K562 (cell line): ENCODE measurements at regions not wholly inside any gene's neighbourhood (a gene's known extent, or its start where the extent isn't known, plus 50 kb on each side); places are given as distances from the start of the nearest gene placed in this dataset.

Source experiments
- ATAC-seq: fragments of 200-7000 bp; cut with Tn5 transposase; 3 replicates; pipeline ENCODE4 v1.9.1; 2020; ENCODE audit warnings: moderate library complexity
- BruUV-seq: library from RNA; stranded (reverse); fragments of 400-500 nt; replicated peaks from 2 replicates; lab custom pipeline; 2021; lab: Mats Ljungman, UMichigan
- CTCF ChIA-PET: fragments of 300-600 bp; formaldehyde crosslinking; extraction: SDS; loops from one replicate; lab custom pipeline; 2021; ENCODE audit warnings: low intra/inter-chr PET ratio; lab: Yijun Ruan, JAX
- POLR2A ChIA-PET: fragments of 300-600, 350-650 bp; sonication (Branson Sonifier 250); formaldehyde crosslinking; extraction: SDS; loops from one replicate; lab custom pipeline; 2021; ENCODE audit warnings: antibody characterized with exemption, inconsistent platforms; lab: Yijun Ruan, JAX
- DNase-seq, 4 experiments: peaks; one replicate each; pipeline versions ENCODE4 v3.0.0 to v3.0.0-alpha.2; 2011 to 2018; ENCODE audit warnings: low spot score in 3 of 4, mixed read lengths in 3 of 4; ENCODE audit errors: extremely low read depth in 1 of 4
- FAIRE-seq: peaks from 2 replicates; lab custom pipeline; 2011; peaks lifted over from hg19 to GRCh38; lab: Jason Lieb, UNC
- H2AFZ ChIP-seq: 2 replicates; pipeline ENCODE4 v1.6.0; 2011; ENCODE audit warnings: low read depth, low read length, control low read depth, inconsistent platforms
- H3K27ac ChIP-seq: fragments of 200-600 bp; 3 replicates; pipeline ENCODE4 v1.8.0; 2011; ENCODE audit warnings: low read depth, mild to moderate bottlenecking, control low read depth, inconsistent platforms, low read length, moderate library complexity, mixed read lengths; ENCODE audit errors: extremely low read depth
- H3K27me3 ChIP-seq, 2 experiments: fragments of 300-600 bp in 1 of 2; 2 replicates in 1 of 2; 3 replicates in 1 of 2; pipeline versions ENCODE4 v1.6.0 to v1.8.0; 2011; ENCODE audit warnings: inconsistent platforms in 2 of 2, low read length in 2 of 2, mild to moderate bottlenecking in 1 of 2, mixed read lengths in 1 of 2, moderate library complexity in 1 of 2; ENCODE audit not compliant: control insufficient read depth in 2 of 2, insufficient read depth in 2 of 2
- H3K36me3 ChIP-seq: fragments of 300-600 bp; 3 replicates; pipeline ENCODE4 v1.8.0; 2011; ENCODE audit warnings: mild to moderate bottlenecking, low read length, inconsistent platforms; ENCODE audit not compliant: control insufficient read depth, insufficient read depth
- H3K4me1 ChIP-seq, 2 experiments: fragments of 200-600 bp in 1 of 2; replicated peaks in 1 of 2; 2 replicates in 1 of 2; 3 replicates in 1 of 2; pipeline versions ENCODE4 v1.5.1 to v1.8.0; 2011; ENCODE audit warnings: inconsistent platforms in 2 of 2, low read length in 2 of 2, mild to moderate bottlenecking in 1 of 2, mixed read lengths in 1 of 2, moderate library complexity in 1 of 2; ENCODE audit not compliant: control insufficient read depth in 2 of 2, insufficient read depth in 2 of 2
- H3K4me2 ChIP-seq: 2 replicates; pipeline ENCODE4 v1.6.1; 2011; ENCODE audit warnings: low read length, control low read depth, inconsistent platforms, mixed read lengths; ENCODE audit not compliant: insufficient read depth
- H3K4me3 ChIP-seq: fragments of 200-600 bp; sonication (generic), shearing (Covaris generic); 2 replicates; pipeline ENCODE4 v1.5.1; 2016; ENCODE audit warnings: control low read depth, inconsistent platforms
- H3K79me2 ChIP-seq: fragments of 200-600 bp; 3 replicates; pipeline ENCODE4 v1.8.0; 2011; ENCODE audit warnings: low read length, inconsistent platforms; ENCODE audit not compliant: control insufficient read depth, insufficient read depth
- H3K9ac ChIP-seq, 2 experiments: 2 replicates each; pipeline versions ENCODE4 v1.6.0 to v1.6.1; 2011; ENCODE audit warnings: low read depth in 2 of 2, low read length in 2 of 2, control low read depth in 1 of 2, inconsistent platforms in 1 of 2, mild to moderate bottlenecking in 1 of 2, mixed read lengths in 1 of 2; ENCODE audit not compliant: insufficient read depth in 1 of 2
- H3K9me1 ChIP-seq: one replicate; pipeline ENCODE4 v1.6.0; 2011; ENCODE audit warnings: inconsistent platforms, mild to moderate bottlenecking, low read length, moderate library complexity; ENCODE audit not compliant: control insufficient read depth, insufficient read depth
- H3K9me3 ChIP-seq: replicated peaks from 2 replicates; pipeline ENCODE4 v1.5.1; 2011; ENCODE audit warnings: low read depth, low read length, inconsistent platforms; ENCODE audit not compliant: control insufficient read depth, insufficient read depth
- H4K20me1 ChIP-seq: replicated peaks from 2 replicates; pipeline ENCODE4 v1.6.1; 2011; ENCODE audit warnings: low read length, inconsistent platforms, mixed read lengths; ENCODE audit not compliant: control insufficient read depth, insufficient read depth
- ARID1B ChIP-seq: fragments of 450-650 bp; IDR thresholded peaks from 2 replicates; pipeline ENCODE4 v1.6.1; 2016; ENCODE audit warnings: antibody characterized with exemption, mild to moderate bottlenecking, inconsistent platforms
- EHMT2 ChIP-seq: fragments of 450-650 bp; IDR thresholded peaks from 2 replicates; pipeline ENCODE4 v1.6.1; 2018; ENCODE audit warnings: antibody characterized with exemption
- ETV1 ChIP-seq: fragments of 450-650 bp; conservative IDR thresholded peaks from 2 replicates; pipeline ENCODE4 v1.6.1; 2016; ENCODE audit warnings: missing genetic modification characterization, control low read depth, low read depth, missing compliant biosample characterization
- JUND ChIP-seq, 2 experiments: IDR thresholded peaks; 2 replicates in 1 of 2; 3 replicates in 1 of 2; pipeline ENCODE4 v1.6.1; 2011; ENCODE audit warnings: borderline replicate concordance in 2 of 2, low read depth in 2 of 2, low read length in 2 of 2, improper control_type of control experiment in 1 of 2, missing biosample characterization in 1 of 2, missing genetic modification characterization in 1 of 2, missing genetic modification reagents in 1 of 2
- L3MBTL2 ChIP-seq: fragments of 450-650 bp; IDR thresholded peaks from 2 replicates; pipeline ENCODE4 v1.6.1; 2016; ENCODE audit warnings: mild to moderate bottlenecking, moderate library complexity
- PML ChIP-seq: IDR thresholded peaks from 2 replicates; pipeline ENCODE4 v1.6.1; 2012; ENCODE audit warnings: low read length, inconsistent platforms
- SOX6 ChIP-seq: fragments of 450-650 bp; IDR thresholded peaks from 2 replicates; pipeline ENCODE4 v1.6.1; 2014; ENCODE audit warnings: mild to moderate bottlenecking
- TAL1 ChIP-seq: fragments of 450-650 bp; IDR thresholded peaks from 2 replicates; pipeline ENCODE4 v1.6.1; 2016; ENCODE audit warnings: mild to moderate bottlenecking
- ZNF121 ChIP-seq: sonication (generic); formaldehyde crosslinking; conservative IDR thresholded peaks from 2 replicates; pipeline ENCODE4 v1.8.0; 2022; ENCODE audit warnings: missing genetic modification reagents
- ZNF175 ChIP-seq: fragments of 200-800 bp; sonication (Bioruptor generic); IDR thresholded peaks from 2 replicates; pipeline ENCODE4 v1.6.1; 2016; ENCODE audit warnings: low read depth, mild to moderate bottlenecking, missing genetic modification characterization, missing compliant biosample characterization
- ZNF445 ChIP-seq: fragments of 250-450 bp; sonication (Bioruptor Pico); IDR thresholded peaks from 2 replicates; pipeline ENCODE4 v1.4.0; 2020; ENCODE audit warnings: low read depth, mild to moderate bottlenecking, moderate library complexity
- ZNF589 ChIP-seq: fragments of 200-800 bp; sonication (Bioruptor generic); IDR thresholded peaks from 2 replicates; pipeline ENCODE4 v1.6.1; 2016; ENCODE audit warnings: low read depth, missing genetic modification characterization, missing compliant biosample characterization
- WGBS: fragments of 100-300 bp; shearing (Covaris generic); methylation state at CpG from one replicate; pipeline ENCODE4 v1.1.6; 2016; ENCODE audit warnings: low coverage, mixed read lengths; ENCODE audit not compliant: insufficient coverage; ENCODE audit errors: missing lambda C conversion rate; 5-methylcytosine and 5-hydroxymethylcytosine counted together
- in situ Hi-C: fragments of 300-500 bp; cut with MboI; formaldehyde crosslinking; loops from 4 replicates; pipeline ENCODE4 v1.15.0; 2018; ENCODE audit warnings: inconsistent platforms, mixed read lengths
- intact Hi-C: fragments of 100-400 bp; cut with micrococcal nuclease; formaldehyde crosslinking; loops from 2 replicates; pipeline ENCODE4 v1.14.2; 2022
- TF ChIP-seq, protein P1 (sequence below): sonication (generic); IDR thresholded peaks from 2 replicates; pipeline ENCODE4 v1.6.1; 2016
- TF ChIP-seq, protein P2 (sequence below), 2 experiments: fragments of 450-650 bp; formaldehyde crosslinking in 1 of 2; IDR thresholded peaks; 2 replicates each; pipeline versions ENCODE4 v1.4.0 to v1.6.1; 2014 to 2020; ENCODE audit warnings: mild to moderate bottlenecking in 2 of 2, borderline replicate concordance in 1 of 2, low read depth in 1 of 2

DNA sequence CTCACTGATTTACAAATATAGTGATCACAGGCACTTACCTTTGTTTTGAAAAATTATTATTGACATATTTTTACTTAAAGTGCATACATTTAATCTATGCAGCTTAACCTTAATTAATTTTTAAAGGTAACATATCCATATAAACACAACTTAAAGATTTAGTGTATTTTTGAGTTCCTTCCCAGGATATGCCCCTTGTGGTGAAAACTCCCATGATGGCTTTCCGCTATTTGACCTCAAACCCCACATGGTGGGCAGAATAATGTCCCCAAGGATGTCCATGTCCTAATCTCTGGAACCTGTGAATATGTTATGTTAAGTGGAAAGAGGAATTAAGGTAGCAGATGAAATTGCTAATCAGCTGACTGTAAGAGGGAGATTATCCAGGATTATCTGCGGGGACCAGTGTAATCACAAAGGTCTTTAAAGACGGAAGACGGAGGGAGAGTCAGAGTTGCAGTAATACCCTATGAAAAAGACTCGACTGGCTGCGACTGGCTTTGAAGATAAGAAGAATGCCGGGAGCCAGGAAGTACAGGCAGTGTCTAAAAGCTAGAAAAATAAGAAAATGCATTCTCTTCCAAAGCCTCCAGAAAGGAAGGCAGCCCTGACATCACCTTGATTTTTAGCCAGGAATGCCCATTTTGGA lies 193.9 kb downstream of the ICE1 start:
- peak; percentile 83 for ATAC-seq
- no TSS peak for BruUV-seq
- Histone ChIP-seq H3K9me3 (no peaks in the 10 kb centered on the region), H3K9ac (no peak overlapping the region), H2AFZ (peak overlapping the region; percentile 5), H3K79me2 (no peaks in the 10 kb centered on the region), H3K9me1 (no peaks in the 10 kb centered on the region), H3K27ac (no peak overlapping the region), H3K4me1 (0 out of 5 replicates have a peak, but pooled peaks cover 0 to 3% of the 10 kb centered on the region in 2 experiments), H3K36me3 (no peaks in the 10 kb centered on the region), H3K4me2 (peak overlapping the region; percentile 5; the same call in 1 of the 2 replicates), H3K27me3 (no peaks in the 10 kb centered on the region), H4K20me1 (no peaks in the 10 kb centered on the region), H3K4me3 (no peak overlapping the region)
- FAIRE-seq: no peak
- WGBS: 3% methylated on average over 7 of the region's 7 CpGs
- CTCF ChIA-PET: no interaction called here
- in situ Hi-C loops (no loop called here), intact Hi-C loops (no loop called here)
- POLR2A ChIA-PET: no interaction called here
- DNase-seq: peak in 1 of 4 experiments; percentile 31
- no peak for TF ChIP-seq ZNF445
- peak; percentile 82 for TF ChIP-seq ZNF175 (CRISPR knock-in tag)
- TF ChIP-seq, protein P1, sequence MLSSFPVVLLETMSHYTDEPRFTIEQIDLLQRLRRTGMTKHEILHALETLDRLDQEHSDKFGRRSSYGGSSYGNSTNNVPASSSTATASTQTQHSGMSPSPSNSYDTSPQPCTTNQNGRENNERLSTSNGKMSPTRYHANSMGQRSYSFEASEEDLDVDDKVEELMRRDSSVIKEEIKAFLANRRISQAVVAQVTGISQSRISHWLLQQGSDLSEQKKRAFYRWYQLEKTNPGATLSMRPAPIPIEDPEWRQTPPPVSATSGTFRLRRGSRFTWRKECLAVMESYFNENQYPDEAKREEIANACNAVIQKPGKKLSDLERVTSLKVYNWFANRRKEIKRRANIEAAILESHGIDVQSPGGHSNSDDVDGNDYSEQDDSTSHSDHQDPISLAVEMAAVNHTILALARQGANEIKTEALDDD: peak; percentile 74
- no peak for TF ChIP-seq EHMT2
- peak; percentile 51; the same call in 1 of the 2 replicates for TF ChIP-seq SOX6
- peak; percentile 60 for TF ChIP-seq TAL1
- TF ChIP-seq JUND (IDR thresholded peaks at IDR 0.05; ENCODE audit: borderline replicate concordance, low read depth, low read length): peak; percentile 41; the same call in 1 of the 2 replicates
- no peak for TF ChIP-seq JUND (tag; IDR thresholded peaks at IDR 0.05; ENCODE audit: borderline replicate concordance, low read depth, low read length)
- TF ChIP-seq ZNF589 (CRISPR knock-in tag): peak; percentile 76
- TF ChIP-seq ETV1 (tag): peak; percentile 29; the same call in 1 of the 2 replicates
- TF ChIP-seq ZNF121 (CRISPR knock-in tag): no peak
- peak; percentile 19; the same call in 1 of the 2 replicates for TF ChIP-seq L3MBTL2
- TF ChIP-seq PML: peak; percentile 17; the same call in 1 of the 2 replicates
- TF ChIP-seq, protein P2, sequence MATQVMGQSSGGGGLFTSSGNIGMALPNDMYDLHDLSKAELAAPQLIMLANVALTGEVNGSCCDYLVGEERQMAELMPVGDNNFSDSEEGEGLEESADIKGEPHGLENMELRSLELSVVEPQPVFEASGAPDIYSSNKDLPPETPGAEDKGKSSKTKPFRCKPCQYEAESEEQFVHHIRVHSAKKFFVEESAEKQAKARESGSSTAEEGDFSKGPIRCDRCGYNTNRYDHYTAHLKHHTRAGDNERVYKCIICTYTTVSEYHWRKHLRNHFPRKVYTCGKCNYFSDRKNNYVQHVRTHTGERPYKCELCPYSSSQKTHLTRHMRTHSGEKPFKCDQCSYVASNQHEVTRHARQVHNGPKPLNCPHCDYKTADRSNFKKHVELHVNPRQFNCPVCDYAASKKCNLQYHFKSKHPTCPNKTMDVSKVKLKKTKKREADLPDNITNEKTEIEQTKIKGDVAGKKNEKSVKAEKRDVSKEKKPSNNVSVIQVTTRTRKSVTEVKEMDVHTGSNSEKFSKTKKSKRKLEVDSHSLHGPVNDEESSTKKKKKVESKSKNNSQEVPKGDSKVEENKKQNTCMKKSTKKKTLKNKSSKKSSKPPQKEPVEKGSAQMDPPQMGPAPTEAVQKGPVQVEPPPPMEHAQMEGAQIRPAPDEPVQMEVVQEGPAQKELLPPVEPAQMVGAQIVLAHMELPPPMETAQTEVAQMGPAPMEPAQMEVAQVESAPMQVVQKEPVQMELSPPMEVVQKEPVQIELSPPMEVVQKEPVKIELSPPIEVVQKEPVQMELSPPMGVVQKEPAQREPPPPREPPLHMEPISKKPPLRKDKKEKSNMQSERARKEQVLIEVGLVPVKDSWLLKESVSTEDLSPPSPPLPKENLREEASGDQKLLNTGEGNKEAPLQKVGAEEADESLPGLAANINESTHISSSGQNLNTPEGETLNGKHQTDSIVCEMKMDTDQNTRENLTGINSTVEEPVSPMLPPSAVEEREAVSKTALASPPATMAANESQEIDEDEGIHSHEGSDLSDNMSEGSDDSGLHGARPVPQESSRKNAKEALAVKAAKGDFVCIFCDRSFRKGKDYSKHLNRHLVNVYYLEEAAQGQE (IDR thresholded peaks at IDR 0.05; ENCODE audit: borderline replicate concordance): peak; percentile 79
- TF ChIP-seq, protein P2 (CRISPR knock-in tag; IDR thresholded peaks at IDR 0.05; ENCODE audit: low read depth): no peak
- TF ChIP-seq ARID1B: peak; percentile 69
